Fibroblast of skin of right biceps (primary cell): ENCODE measurements at regions not wholly inside any gene's neighbourhood (a gene's known extent, or its start where the extent isn't known, plus 50 kb on each side); places are given as distances from the start of the nearest gene placed in this dataset.
A peak's percentile ranks its signal among the peaks of the same experiment; 100 is the strongest.

Experiments used
- DNase-seq: peaks from one replicate; pipeline ENCODE4 v3.0.0-alpha.2; 2013

- DNase-seq: no peak
Measured at GRCh38 chr2:21288299-21288698, 164.5 kb downstream of the TDRD15 start.

- DNase-seq: no peak
Measured at GRCh38 chr2:21288739-21289520, 165.2 kb downstream of the TDRD15 start.

GRCh38 chr2:21289551-21289950 lies 165.8 kb downstream of the TDRD15 start:
- DNase-seq: no peak

DNA sequence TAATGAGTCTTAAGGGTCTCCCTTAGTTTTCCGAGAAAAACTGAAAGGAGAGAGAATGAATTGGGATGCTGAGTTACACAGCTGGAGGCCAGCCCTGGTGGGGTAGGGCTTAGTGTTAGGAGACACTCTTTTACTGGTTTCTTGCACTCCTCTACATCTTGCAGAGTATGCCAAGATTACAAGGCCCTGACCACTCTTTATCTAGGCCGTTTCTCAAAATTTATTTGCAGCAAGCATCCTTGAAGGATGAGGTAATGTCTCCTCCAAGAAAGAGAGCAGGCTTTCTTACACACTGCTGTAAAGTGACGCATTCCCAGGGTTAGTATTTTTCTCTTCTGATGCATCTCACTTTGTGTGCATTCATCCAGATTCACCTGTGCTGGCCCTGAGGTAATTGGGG lies 166.2 kb downstream of the TDRD15 start:
- DNase-seq: no peak

GRCh38 chr2:21291426-21291825 lies 167.7 kb downstream of the TDRD15 start:
- no peak for DNase-seq

DNA sequence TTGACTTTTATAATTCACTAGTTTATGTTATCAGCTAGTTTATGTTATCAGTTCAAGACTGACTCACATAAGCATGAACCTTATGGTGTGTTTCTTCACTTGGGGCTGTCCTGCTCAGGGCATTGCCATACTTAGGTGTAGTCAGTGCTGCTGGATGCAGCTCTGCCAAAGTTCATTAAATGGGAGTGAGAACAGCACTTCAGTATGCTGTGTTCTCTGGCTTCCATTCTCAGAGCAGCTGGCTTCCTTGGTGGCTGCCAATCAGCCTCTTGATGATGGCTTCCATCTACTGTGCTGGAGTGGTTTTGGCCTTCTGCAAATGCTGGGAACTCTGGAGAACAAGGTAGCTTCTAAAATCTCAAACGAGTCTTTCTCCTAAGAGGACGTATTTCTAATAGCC lies 170.7 kb downstream of the TDRD15 start:
- DNase-seq: no peak

GRCh38 chr2:21299411-21299810 lies 175.6 kb downstream of the TDRD15 start:
- no peak for DNase-seq

GRCh38 chr2:21301871-21302455 lies 178.2 kb downstream of the TDRD15 start:
- DNase-seq: no peak

GRCh38 chr2:21303876-21304275 lies 180.1 kb downstream of the TDRD15 start:
- DNase-seq: no peak

DNA sequence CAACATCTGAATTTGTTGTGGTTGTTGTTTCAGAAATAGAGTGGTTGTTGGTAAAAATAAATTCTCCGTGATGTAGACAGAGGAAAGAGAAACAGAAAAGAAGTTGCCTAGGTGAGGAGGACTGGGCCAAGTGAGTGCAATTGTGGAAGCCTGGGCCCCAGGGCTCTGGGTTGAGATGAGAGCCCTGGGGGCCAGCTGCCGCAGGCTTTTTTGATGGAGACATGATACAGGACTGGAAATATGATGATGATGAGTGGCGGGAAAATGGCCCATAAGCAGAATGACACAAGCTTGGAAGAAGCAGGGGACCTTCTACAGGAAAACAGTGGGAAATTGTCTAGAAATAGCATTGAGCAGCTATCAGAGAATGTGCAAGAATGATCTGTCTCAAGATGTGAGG lies 181.8 kb downstream of the TDRD15 start:
- no peak for DNase-seq

GRCh38 chr2:21306235-21306634 lies 182.5 kb downstream of the TDRD15 start:
- no peak for DNase-seq

DNA sequence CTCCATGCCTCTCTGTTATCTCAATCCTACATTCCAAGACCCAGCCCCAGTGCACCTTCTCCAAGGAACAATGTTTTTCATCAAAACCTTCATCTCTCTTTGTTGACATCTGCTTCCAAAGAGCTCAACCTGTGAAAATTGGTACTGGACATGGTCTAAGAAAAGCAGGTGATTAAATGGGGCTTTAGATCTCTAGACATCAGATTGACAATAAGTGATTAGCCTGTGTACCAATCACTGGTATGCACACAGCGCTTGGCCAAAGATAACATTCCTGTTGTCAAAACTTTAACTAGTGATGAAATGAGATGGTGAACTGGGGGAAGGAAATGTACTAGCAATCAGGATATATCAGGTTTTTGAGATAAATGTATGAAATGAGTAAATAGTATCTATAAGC lies 183.3 kb downstream of the TDRD15 start:
- DNase-seq: no peak

DNA sequence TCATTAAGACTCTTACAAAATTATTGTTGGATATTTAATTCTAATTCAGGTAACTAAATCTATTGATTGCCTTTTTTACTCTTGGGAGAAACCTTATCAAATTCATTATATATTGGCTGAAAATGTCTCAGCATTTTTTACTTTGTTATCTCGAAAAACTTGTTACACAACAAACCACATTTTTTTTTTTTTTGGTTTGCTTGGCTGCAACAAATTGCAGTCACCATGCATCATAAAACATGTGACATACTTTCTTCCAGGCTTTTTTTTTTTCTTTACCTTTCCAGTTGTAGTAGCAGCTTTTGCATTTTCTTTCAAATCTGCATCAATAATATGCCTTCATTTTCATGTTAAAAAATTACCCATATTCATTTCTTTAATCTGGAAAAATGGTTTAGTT lies 186.7 kb downstream of the TDRD15 start:
- DNase-seq: no peak

GRCh38 chr2:21314322-21314835 lies 190.6 kb downstream of the TDRD15 start:
- DNase-seq: no peak

DNA sequence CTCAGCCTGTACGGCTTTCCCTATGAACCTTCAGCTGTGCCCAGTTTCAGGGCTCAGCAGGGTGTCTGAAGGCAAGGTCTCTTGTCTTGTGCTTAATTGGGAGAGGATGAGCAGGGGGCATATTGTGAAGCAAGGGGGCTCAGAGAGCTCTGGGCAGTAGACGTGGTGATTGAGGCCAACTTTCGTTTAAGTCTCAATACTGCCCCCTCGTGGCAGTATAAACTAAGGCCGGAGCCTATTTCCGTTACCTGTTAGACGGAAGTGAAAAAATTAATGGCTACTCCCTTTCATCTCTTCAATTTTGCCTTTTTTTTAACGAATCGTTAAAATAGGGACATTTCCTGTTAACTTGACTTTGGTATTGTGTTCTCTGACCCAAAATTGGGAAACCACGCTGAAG lies 193.4 kb downstream of the TDRD15 start:
- DNase-seq: peak; percentile 33

DNA sequence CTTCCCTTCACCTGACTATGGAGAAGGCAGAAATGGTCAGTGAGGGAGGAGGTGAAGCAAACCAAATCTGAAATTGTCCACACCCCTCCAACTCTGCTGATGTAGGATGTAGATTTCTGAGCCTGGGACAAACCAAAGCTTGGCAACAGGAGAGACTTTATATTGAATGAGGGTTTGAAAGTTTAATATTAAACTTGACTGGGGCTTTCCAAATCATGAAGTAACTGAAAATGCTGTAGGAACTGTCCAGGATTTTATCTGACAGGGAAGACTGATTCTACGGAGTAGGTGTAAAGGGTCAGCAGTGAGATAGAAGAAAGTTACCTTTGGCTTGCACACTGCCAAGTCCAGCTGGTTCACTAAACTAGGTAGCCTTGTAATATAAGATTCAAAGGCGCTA lies 194.5 kb downstream of the TDRD15 start:
- DNase-seq: no peak

DNA sequence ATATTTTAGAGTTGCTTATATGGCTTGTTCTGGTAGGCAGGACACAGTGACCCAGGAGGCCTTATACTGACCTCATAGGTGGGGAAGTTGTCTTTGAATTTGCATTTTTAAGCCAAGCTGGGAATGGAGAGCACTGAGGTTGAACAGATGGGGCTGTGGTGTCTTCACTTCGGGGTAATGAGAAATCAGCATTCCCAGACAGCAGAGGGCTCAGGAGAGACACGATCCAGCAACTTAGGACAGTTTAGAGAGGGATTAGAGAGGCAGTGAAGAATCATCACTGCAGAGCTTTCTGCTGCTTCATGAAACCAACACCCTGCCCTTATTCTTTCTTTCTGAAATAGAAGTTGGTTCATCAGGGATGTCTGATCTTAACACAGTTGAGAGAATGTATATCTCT lies 202.4 kb downstream of the TDRD15 start:
- DNase-seq: no peak

GRCh38 chr2:21328177-21328576 lies 204.4 kb downstream of the TDRD15 start:
- no peak for DNase-seq

GRCh38 chr2:21330786-21331391 lies 207.1 kb downstream of the TDRD15 start:
- DNase-seq: no peak

DNA sequence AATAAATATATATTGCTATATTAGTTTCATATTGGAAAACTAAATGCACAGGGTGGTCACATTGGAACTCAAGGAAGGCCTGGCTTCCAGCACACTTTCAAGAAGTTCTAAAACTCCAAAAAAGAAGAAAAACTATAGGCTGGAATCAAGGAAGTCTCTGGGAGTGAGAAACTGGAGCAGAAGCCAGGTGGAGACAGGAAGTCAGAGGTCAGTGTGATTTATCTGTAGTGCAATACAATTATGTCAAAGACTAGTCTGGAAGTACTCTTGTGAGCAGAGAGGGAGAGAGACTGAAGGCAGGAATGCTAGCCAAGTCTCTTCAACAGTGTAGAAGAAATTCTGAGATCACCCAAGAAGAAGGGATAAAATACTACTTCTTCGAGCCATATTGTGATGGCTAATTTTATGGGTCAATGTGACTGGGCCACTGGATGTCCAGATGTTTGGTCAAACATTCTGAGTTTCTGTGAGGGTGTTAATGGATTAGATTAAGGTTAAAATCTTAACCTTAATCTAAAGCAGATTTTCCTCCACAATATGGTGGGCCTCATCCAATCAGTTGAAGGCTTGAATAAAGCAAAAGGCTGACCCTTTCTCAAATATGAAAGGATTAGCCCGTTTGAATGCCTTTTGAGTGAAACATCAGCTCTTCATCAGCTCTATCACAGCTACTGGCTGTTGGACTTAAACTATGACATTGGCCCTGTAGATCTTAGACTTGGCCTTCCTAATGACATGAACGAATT lies 208.0 kb downstream of the TDRD15 start:
- no peak for DNase-seq

- DNase-seq: no peak
Measured at GRCh38 chr2:21332993-21333625, 209.3 kb downstream of the TDRD15 start.

GRCh38 chr2:21333684-21334083 lies 209.9 kb downstream of the TDRD15 start:
- DNase-seq: no peak

DNA sequence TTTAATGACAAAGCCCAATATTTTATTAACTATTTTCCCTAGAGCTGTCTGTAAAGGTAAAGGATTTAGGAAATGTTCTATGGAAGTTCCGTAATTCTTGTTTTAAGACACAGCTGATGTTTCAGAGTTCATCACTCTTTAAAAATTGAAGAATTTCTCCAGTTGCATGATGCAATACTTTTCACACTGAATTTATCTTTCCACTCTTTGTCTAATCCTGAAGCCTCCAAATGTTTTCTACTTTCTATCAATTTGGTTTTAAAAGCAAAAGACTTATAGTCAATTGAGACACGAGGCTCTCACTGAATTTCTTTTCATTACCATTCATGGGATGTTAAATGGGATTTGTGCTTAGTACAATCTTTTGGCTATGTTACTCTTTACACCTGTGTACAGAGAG lies 223.2 kb downstream of the TDRD15 start:
- DNase-seq: no peak
